Mucosa of gallbladder (tissue), 1 donor: ENCODE measurements at regions not wholly inside any gene's neighbourhood (a gene's known extent, or its start where the extent isn't known, plus 50 kb on each side); places are given as distances from the start of the nearest gene placed in this dataset.
"Not testable (repeated sequence)": the region's sequence is repeated elsewhere in the genome, so short reads cannot be mapped to it uniquely, and the experiment has no call there.

Source experiments
- DNase-seq: peaks from one replicate; pipeline ENCODE4 v3.0.0-alpha.2; 2020; ENCODE audit warnings: low spot score
- donor health status: DM: no; HTN: no; CAD: no.

- no peak for DNase-seq
Measured at GRCh38 chr13:59300355-59301173, 863.2 kb downstream of the DIAPH3 start.

GRCh38 chr13:59301174-59301567, 862.6 kb downstream of the DIAPH3 start:
- no peak for DNase-seq

- DNase-seq = no peak
Measured at GRCh38 chr13:59303433-59303832, 860.3 kb downstream of the DIAPH3 start.

- DNase-seq = no peak
Measured at GRCh38 chr13:59304596-59304995, 859.1 kb downstream of the DIAPH3 start.

GRCh38 chr13:59305896-59306295, 857.8 kb downstream of the DIAPH3 start:
- DNase-seq = no peak

GRCh38 chr13:59312776-59313175, 851.0 kb downstream of the DIAPH3 start:
- no peak for DNase-seq

GRCh38 chr13:59318320-59318930, 845.3 kb downstream of the DIAPH3 start:
- DNase-seq = peak; percentile 80

GRCh38 chr13:59319276-59319675, 844.5 kb downstream of the DIAPH3 start:
- DNase-seq = no peak

GRCh38 chr13:59320021-59320420, 843.7 kb downstream of the DIAPH3 start:
- no peak for DNase-seq

GRCh38 chr13:59324401-59324800, 839.3 kb downstream of the DIAPH3 start:
- not testable (repeated sequence) for DNase-seq

- DNase-seq = no peak
Measured at GRCh38 chr13:59326717-59327116, 837.0 kb downstream of the DIAPH3 start.

GRCh38 chr13:59330764-59331163, 833.0 kb downstream of the DIAPH3 start:
- no peak for DNase-seq

- no peak for DNase-seq
Measured at GRCh38 chr13:59332966-59333365, 830.8 kb downstream of the DIAPH3 start.

GRCh38 chr13:59337070-59337469, 826.7 kb downstream of the DIAPH3 start:
- DNase-seq = no peak

- no peak for DNase-seq
Measured at GRCh38 chr13:59340151-59340550, 823.6 kb downstream of the DIAPH3 start.

- DNase-seq = no peak
Measured at GRCh38 chr13:59340581-59340980, 823.1 kb downstream of the DIAPH3 start.

GRCh38 chr13:59342400-59342799, 821.3 kb downstream of the DIAPH3 start:
- DNase-seq = no peak

GRCh38 chr13:59343132-59343531, 820.6 kb downstream of the DIAPH3 start:
- no peak for DNase-seq

GRCh38 chr13:59343993-59344822, 819.5 kb downstream of the DIAPH3 start:
- no peak for DNase-seq

GRCh38 chr13:59345311-59345710, 818.4 kb downstream of the DIAPH3 start:
- peak; percentile 80 for DNase-seq

GRCh38 chr13:59346999-59347723, 816.6 kb downstream of the DIAPH3 start:
- no peak for DNase-seq

GRCh38 chr13:59348617-59349016, 815.1 kb downstream of the DIAPH3 start:
- DNase-seq = no peak
